ENCODE measurements at regions not wholly inside any gene's neighbourhood (a gene's known extent, or its start where the extent isn't known, plus 50 kb on each side); places are given as distances from the start of the nearest gene placed in this dataset.

DNA sequence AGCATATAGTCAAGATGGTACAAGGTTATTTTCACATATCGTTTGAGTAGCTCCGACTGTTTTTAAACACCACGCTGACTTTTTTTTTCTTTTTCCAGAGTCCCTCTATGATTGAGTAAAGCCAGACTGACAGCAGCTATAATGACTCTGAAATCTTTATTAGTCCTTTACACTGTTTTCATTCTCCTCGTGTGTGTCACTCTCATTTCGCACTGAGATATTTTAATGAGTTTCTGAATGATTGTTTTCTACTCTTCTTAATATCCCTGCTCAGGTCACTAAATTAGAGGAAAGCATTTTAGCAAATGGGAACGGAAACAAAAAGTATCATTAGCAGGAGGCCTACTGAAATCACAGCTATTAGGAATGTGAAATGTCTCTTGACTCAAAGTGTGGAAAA lies 162.3 kb upstream of the MTPN start:
- TF ChIP-seq FOXK2 (IDR thresholded peaks at IDR 0.05) (no peak), TARDBP (IDR thresholded peaks at IDR 0.05) (no peak), LEF1 (IDR thresholded peaks at IDR 0.05; ENCODE audit: borderline replicate concordance) (no peak), L3MBTL2 (conservative IDR thresholded peaks at IDR 0.05) (no peak), BHLHE40 (IDR thresholded peaks at IDR 0.05; ENCODE audit: borderline replicate concordance) (no peak), FOXM1 (IDR thresholded peaks at IDR 0.05; ENCODE audit: borderline replicate concordance) (no peak), HDGF (IDR thresholded peaks at IDR 0.05; ENCODE audit: borderline replicate concordance) (no peak), NFRKB (IDR thresholded peaks at IDR 0.05) (no peak)
- TF ChIP-seq, protein P1, sequence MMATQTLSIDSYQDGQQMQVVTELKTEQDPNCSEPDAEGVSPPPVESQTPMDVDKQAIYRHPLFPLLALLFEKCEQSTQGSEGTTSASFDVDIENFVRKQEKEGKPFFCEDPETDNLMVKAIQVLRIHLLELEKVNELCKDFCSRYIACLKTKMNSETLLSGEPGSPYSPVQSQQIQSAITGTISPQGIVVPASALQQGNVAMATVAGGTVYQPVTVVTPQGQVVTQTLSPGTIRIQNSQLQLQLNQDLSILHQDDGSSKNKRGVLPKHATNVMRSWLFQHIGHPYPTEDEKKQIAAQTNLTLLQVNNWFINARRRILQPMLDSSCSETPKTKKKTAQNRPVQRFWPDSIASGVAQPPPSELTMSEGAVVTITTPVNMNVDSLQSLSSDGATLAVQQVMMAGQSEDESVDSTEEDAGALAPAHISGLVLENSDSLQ (IDR thresholded peaks at IDR 0.05): no peak

Data from HEK293T (cell line).